HG02884 (cell line): ENCODE measurements at regions not wholly inside any gene's neighbourhood (a gene's known extent, or its start where the extent isn't known, plus 50 kb on each side); places are given as distances from the start of the nearest gene placed in this dataset.

Experiments
- ATAC-seq: cut with Tn5 transposase; IDR thresholded peaks from one replicate; pipeline ENCODE4 v1.9.1; 2021; ENCODE audit warnings: mild to moderate bottlenecking, moderate library complexity; ENCODE audit not compliant: unreplicated experiment

DNA sequence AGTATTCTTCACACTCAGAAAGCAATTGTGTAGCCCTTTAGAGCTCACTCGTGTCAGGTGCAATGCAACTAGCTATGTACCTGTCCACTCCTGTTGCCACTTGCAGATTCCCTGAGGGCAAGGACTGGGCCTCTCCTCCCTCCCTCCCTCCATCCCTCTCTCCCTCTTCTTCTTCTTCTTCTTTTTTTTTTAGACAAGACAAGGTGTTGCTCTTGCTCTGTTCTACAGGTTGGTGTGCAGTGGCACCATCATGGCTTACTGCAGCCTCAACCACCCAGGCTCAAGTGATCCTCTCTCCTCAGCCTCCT, 119.7 kb downstream of the ACKR3 start:
- ATAC-seq, result no peak

- ATAC-seq, result no peak
Measured at GRCh38 chr2:236689981-236690380, 120.4 kb downstream of the ACKR3 start.

DNA sequence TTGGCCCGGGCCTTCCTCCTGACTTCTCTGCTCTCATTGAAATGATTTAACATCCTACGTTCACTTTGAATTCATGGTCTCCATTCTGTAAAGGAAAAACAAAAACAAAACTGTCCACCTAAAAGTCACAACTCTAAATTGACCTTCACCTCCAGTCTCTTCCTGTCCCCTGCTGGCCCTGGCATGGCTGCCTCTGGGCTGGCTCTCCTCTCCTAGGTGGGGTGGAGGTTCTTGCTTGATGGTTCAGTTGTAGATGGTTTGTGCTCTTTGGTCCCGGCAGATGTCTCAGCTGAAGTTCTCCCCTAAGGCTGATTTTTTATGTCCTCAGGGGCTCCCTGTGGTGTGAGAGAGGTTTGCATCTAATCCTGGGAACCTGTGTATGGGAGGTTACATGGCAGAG, 121.1 kb downstream of the ACKR3 start:
- no peak for ATAC-seq

GRCh38 chr2:236691799-236692167, 122.2 kb downstream of the ACKR3 start:
- ATAC-seq, result no peak

- no peak for ATAC-seq
Measured at GRCh38 chr2:236692937-236693336, 123.3 kb downstream of the ACKR3 start.

DNA sequence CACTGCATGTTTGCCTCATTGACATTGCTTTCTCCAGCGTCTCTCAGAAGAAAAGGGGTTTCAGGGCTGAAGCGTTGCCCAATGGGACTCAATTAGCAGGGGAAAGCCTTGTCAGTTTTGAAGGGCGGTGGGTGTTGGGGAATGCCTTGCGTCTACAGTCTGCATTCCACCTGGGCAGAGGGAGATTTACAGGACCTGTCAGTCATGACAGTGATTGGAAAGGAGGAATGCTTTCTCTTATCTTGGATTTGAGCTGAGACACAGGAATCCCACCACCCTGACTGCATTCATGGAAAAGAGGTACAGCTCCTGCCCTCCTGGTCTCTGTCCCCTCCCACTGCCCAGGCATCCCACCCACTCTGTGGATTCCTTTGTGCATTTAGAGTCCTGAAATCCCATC, 123.9 kb downstream of the ACKR3 start:
- no peak for ATAC-seq

- ATAC-seq, result no peak
Measured at GRCh38 chr2:236694146-236694888, 124.7 kb downstream of the ACKR3 start.

DNA sequence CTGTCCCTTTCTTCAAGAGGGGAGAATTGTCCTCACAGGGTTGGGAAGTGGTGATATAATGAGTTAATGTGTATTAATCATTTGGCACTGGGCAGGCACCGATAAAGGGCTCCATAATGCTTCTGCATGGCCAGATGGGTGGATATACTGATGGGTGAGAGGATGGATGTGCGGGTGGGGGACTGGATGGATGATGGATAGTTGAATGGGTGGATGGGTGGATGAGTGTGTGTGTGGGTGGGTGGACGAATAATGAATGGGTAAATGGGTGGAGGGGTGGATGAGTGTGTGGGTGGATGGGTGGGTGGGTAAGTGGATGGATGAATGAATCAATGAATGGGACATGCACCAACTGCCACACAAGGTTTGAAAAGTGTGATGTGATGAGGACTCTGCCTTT, 127.2 kb downstream of the ACKR3 start:
- no peak for ATAC-seq

- ATAC-seq, result no peak
Measured at GRCh38 chr2:236698016-236698627, 128.5 kb downstream of the ACKR3 start.

DNA sequence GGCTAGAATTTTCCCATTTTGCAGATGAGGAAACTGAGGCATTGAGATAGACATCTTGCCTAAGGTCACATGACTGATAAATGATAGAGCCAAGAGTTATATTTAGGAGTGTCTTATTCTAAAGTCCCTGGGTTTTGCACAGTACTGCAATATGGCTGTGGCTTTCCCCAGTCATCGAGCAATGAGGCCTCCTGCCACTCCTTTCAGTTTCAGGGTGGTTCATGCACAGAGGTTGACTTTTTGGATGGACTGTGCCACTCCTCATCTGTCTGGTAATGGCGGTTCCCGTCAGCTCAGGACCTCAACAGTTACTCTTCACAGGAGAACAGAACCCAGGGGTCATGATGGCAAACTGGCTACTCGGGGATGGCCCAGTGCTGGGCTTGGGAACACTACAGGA, 131.1 kb downstream of the ACKR3 start:
- no peak for ATAC-seq

- no peak for ATAC-seq
Measured at GRCh38 chr2:236702657-236703372, 133.2 kb downstream of the ACKR3 start.

GRCh38 chr2:236703373-236703709, 133.7 kb downstream of the ACKR3 start:
- ATAC-seq, result no peak

DNA sequence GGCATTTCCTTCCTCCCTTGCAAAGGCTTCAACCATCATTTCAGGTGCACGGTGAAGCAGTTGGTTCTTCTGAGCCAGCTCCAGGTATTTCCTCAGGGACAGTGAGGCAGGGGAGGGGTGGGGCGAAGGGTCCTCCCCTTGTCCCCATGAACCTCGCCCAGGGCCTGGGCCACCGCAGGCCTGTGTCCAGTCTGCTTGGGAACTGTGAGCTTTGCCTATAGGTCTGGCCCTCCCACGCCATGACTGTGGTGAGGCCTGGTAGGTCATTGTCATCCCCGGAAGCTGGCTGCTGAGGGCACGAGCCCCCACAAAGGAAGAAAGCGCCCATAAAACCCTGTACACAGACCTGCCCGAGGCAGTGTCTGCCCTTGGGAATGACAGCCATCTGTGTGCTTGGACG, 134.3 kb downstream of the ACKR3 start:
- ATAC-seq, result no peak

DNA sequence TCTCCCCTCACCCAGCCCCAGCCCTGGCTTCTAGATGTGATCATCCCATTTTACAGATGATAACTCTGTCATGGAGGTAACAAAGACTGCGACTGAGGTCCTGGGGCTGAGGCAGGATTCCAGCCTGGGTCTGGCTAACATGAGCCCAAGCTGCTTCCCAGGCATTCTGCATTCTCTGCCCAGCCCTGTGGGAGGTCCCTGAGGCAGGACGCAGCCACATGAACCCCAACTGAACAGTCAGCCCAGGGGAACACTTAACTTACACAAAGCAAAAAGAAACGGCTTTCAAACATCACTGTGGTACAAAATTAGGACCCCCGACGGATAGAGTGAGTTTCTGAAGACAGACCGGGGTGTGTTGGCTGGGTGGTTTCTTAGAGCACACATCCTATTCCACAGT, 135.3 kb downstream of the ACKR3 start:
- no peak for ATAC-seq

- ATAC-seq, result no peak
Measured at GRCh38 chr2:236705295-236706105, 135.9 kb downstream of the ACKR3 start.

DNA sequence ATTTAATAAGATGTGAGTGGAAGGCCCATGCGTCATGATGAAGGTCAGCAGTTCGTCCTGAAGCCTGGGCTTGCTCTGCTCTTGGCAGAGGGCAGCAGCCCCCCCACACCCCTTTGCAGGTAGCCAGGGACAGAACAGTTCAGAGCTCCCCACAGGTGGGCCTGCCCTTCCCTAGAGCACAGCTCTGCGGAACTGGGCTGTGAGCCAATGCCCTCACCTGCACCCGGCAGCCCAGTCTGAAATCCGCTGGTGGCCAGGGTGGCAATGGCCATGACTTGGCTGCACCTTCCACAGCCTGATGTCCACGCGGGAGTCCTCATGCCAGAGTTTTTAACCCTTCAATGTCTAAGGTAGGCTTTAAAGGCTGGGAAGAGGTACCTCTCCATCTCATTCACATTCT, 136.7 kb downstream of the ACKR3 start:
- ATAC-seq, result no peak

GRCh38 chr2:236706803-236707202, 137.2 kb downstream of the ACKR3 start:
- no peak for ATAC-seq

- no peak for ATAC-seq
Measured at GRCh38 chr2:236711440-236711839, 141.8 kb downstream of the ACKR3 start.

DNA sequence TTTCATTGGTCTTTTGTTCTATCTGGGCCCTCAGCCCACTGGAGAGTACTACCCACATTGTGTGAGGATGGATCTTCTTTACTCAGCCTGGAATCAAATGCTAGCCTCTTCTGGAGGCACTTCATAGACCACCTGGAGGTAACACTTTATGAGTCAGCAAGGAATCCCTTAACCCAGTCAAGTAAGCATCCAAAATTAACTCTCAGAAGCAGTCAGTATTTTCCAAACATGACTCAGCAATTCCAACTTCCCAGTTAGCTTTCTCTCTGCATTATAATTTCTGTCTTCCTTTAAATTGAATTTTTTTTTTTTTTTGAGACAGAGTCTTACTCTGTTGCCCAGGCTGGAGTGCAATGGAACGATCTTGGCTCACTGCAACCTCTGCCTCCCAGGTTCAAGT, 142.7 kb downstream of the ACKR3 start:
- no peak for ATAC-seq

- ATAC-seq, result no peak
Measured at GRCh38 chr2:236712961-236713673, 143.5 kb downstream of the ACKR3 start.

DNA sequence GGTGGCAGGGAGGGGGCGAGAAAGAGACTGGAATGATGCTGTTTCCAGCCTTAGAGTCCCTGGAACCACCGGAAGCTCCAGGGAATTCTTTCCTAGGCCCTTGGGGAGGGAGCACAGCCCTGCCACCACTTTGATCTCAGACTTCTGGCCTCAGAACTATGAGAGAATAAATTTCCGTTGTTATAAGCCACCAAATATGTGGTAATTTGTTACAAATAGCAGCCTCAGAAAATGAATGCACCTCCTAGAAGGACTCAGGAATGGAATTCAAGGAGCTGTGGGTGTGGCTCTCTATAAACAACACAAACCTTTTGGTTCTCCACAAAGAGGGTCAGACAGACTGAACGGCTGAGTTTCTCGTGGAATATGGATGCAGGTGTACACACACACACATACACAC, 144.5 kb downstream of the ACKR3 start:
- no peak for ATAC-seq
